B cell (primary cell): ENCODE measurements at regions not wholly inside any gene's neighbourhood (a gene's known extent, or its start where the extent isn't known, plus 50 kb on each side); places are given as distances from the start of the nearest gene placed in this dataset.

Source experiments
- ATAC-seq: fragments of 200-7000 bp; cut with Tn5 transposase; one replicate; pipeline ENCODE4 v1.10.0; 2021; ENCODE audit warnings: low read depth, mild to moderate bottlenecking, moderate number of reproducible peaks, moderate library complexity
- CTCF ChIA-PET: fragments of 350-600 bp; sonication (Branson Sonifier 250); formaldehyde crosslinking; loops from one replicate; lab custom pipeline; 2021; ENCODE audit warnings: antibody characterized with exemption, inconsistent platforms; lab: Charles Lee
- POLR2A ChIA-PET: fragments of 350-600 bp; sonication (Branson Sonifier 250); formaldehyde crosslinking; loops from one replicate; lab custom pipeline; 2021; ENCODE audit warnings: antibody characterized with exemption; lab: Charles Lee
- DNase-seq: peaks from one replicate; pipeline ENCODE4 v3.0.0; 2013
- H2AFZ ChIP-seq: 2 replicates; pipeline ENCODE4 v1.6.1; 2012; ENCODE audit warnings: mild to moderate bottlenecking, low read depth, low read length; ENCODE audit not compliant: insufficient read depth, poor library complexity, severe bottlenecking
- H3K27ac ChIP-seq, 2 donors: 1 replicate in 1 of 2; 2 replicates in 1 of 2; pipeline ENCODE4 v1.5.1; 2012 to 2013; ENCODE audit warnings: low read length in 2 of 2, mild to moderate bottlenecking in 2 of 2, moderate library complexity in 1 of 2
- H3K27me3 ChIP-seq, 4 experiments: fragments of 200-600 bp in 1 of 4; sonication (generic) in 1 of 4; replicated peaks in 1 of 4; 1 replicate in 2 of 4; 2 replicates in 2 of 4; pipeline versions ENCODE4 v1.6.1 to v1.7.0; 2013 to 2016; ENCODE audit warnings: low read length in 3 of 4, mild to moderate bottlenecking in 2 of 4, mixed read lengths in 1 of 4, moderate library complexity in 1 of 4; ENCODE audit not compliant: insufficient read depth in 4 of 4, control insufficient read depth in 3 of 4; ENCODE audit errors: control extremely low read depth in 1 of 4
- H3K36me3 ChIP-seq, 2 experiments: replicated peaks in 1 of 2; 1 replicate in 1 of 2; 2 replicates in 1 of 2; pipeline versions ENCODE4 v1.6.1 to v1.7.1; 2013; ENCODE audit warnings: low read length in 1 of 2; ENCODE audit not compliant: insufficient read depth in 2 of 2, control insufficient read depth in 1 of 2; ENCODE audit errors: control extremely low read depth in 1 of 2, extremely low read depth in 1 of 2
- H3K4me1 ChIP-seq, 2 donors: fragments of 200-600 bp in 1 of 2; sonication (generic) in 1 of 2; 1 replicate in 1 of 2; 2 replicates in 1 of 2; pipeline versions ENCODE4 v1.5.1 to v1.6.1; 2013 to 2017; ENCODE audit warnings: low read length in 2 of 2; ENCODE audit not compliant: control insufficient read depth in 2 of 2, insufficient read depth in 2 of 2
- H3K4me2 ChIP-seq: replicated peaks from 2 replicates; pipeline ENCODE3; 2012; ENCODE audit warnings: mild to moderate bottlenecking, low read depth, low read length; ENCODE audit not compliant: poor library complexity, severe bottlenecking
- H3K4me3 ChIP-seq, 5 experiments: fragments of 200-600 bp in 1 of 5; sonication (generic) in 1 of 5; 1 replicate in 3 of 5; 2 replicates in 2 of 5; pipeline versions ENCODE4 v1.5.1 to v1.7.0; 2011 to 2016; ENCODE audit warnings: low read length in 4 of 5, mild to moderate bottlenecking in 4 of 5, low read depth in 2 of 5, control low read depth in 1 of 5, moderate library complexity in 1 of 5; ENCODE audit not compliant: insufficient read depth in 1 of 5; ENCODE audit errors: control extremely low read depth in 1 of 5, extremely low read depth in 1 of 5
- H3K79me2 ChIP-seq: fragments of 200-600 bp; sonication (generic); one replicate; pipeline ENCODE4 v1.6.0; 2016; ENCODE audit warnings: low read length; ENCODE audit not compliant: control insufficient read depth, insufficient read depth
- H3K9ac ChIP-seq: fragments of 200-600 bp; sonication (generic); 2 replicates; pipeline ENCODE4 v1.6.1; 2017; ENCODE audit warnings: mild to moderate bottlenecking, low read length, moderate library complexity
- H3K9me3 ChIP-seq, 3 donors: one replicate each; pipeline versions ENCODE4 v1.6.1 to v1.7.1; 2013; ENCODE audit warnings: low read length in 2 of 3; ENCODE audit not compliant: control insufficient read depth in 2 of 3, insufficient read depth in 1 of 3; ENCODE audit errors: control extremely low read depth in 1 of 3
- H4K20me1 ChIP-seq: 2 replicates; pipeline ENCODE4 v1.6.0; 2012; ENCODE audit warnings: mild to moderate bottlenecking, low read length; ENCODE audit not compliant: insufficient read depth, control insufficient read depth, poor library complexity, severe bottlenecking
- H3K27ac Mint-ChIP-seq: one replicate; pipeline ENCODE4 v1.8.0; 2021; ENCODE audit warnings: mixed read lengths
- H3K27me3 Mint-ChIP-seq: one replicate; pipeline ENCODE4 v1.8.0; 2021; ENCODE audit warnings: mixed read lengths
- H3K4me1 Mint-ChIP-seq: one replicate; pipeline ENCODE4 v1.8.0; 2021; ENCODE audit warnings: mixed read lengths
- H3K4me3 Mint-ChIP-seq: one replicate; pipeline ENCODE4 v1.8.0; 2021; ENCODE audit warnings: mixed read lengths
- H3K9me3 Mint-ChIP-seq: one replicate; pipeline ENCODE4 v1.8.0; 2022; ENCODE audit warnings: mixed read lengths; ENCODE audit not compliant: insufficient read depth
- EZH2 ChIP-seq: IDR thresholded peaks from 2 replicates; pipeline ENCODE4 v1.6.1; 2012; ENCODE audit warnings: borderline replicate concordance, low read depth, mild to moderate bottlenecking, moderate library complexity, low read length; ENCODE audit not compliant: insufficient read depth, poor library complexity, severe bottlenecking
- WGBS: methylation state at CpG from one replicate; pipeline ENCODE4 v1.1.5; 2013; ENCODE audit warnings: missing lambda C conversion rate; ENCODE audit not compliant: insufficient coverage; 5-methylcytosine and 5-hydroxymethylcytosine counted together
- intact Hi-C: fragments of 100-400 bp; cut with micrococcal nuclease; formaldehyde crosslinking; loops from one replicate; pipeline ENCODE4 v1.10.0; 2022
- TF ChIP-seq, protein P1 (sequence below): fragments of 200-600 bp; IDR thresholded peaks from one replicate; pipeline ENCODE4 v1.8.0; 2022; ENCODE audit warnings: antibody characterized with exemption, mild to moderate bottlenecking

DNA sequence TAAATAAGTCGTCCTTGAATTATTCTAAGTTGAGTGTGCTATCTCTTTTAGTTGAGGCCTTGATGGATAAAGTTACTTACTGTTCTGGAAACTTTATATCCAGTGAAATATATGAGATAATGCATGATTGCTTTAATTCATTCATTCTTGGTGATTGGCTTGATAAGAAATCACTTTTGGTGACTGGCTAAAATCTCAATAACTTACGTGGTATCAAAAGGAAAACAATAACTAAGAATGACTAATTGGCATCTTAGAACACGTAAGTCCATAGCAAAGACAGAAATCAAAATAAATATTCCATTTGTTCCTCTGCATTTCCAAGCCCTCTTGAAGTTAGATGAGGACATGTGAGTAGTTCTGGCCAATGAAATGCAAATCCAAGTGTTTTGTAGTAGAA is 251.6 kb downstream of the NUP35 start:
- no peaks in the 10 kb centered on the region for H3K9me3 Mint-ChIP-seq
- Histone ChIP-seq H3K4me2 (no peak overlapping the region), H3K4me3 (no peak overlapping the region), H3K36me3 (no peaks in the 10 kb centered on the region), H3K4me1 (no peaks in the 10 kb centered on the region), H3K9ac (no peak overlapping the region), H2AFZ (no peak overlapping the region), H3K27ac (no peak overlapping the region), H4K20me1 (no peaks in the 10 kb centered on the region), H3K79me2 (no peaks in the 10 kb centered on the region), H3K27me3 (no peaks in the 10 kb centered on the region), H3K9me3 (no peaks in the 10 kb centered on the region)
- no peak for ATAC-seq
- intact Hi-C loops, result no loop called here
- H3K27ac Mint-ChIP-seq, result no peak overlapping the region
- H3K4me3 Mint-ChIP-seq, result no peak overlapping the region
- ChIA-PET POLR2A (no interaction called here), CTCF (no interaction called here)
- no peak for TF ChIP-seq EZH2
- H3K4me1 Mint-ChIP-seq, result no peaks in the 10 kb centered on the region
- no peak for DNase-seq
- no CpG with 5 or more reads among the region's 3 CpGs for WGBS
- no peaks in the 10 kb centered on the region for H3K27me3 Mint-ChIP-seq

DNA sequence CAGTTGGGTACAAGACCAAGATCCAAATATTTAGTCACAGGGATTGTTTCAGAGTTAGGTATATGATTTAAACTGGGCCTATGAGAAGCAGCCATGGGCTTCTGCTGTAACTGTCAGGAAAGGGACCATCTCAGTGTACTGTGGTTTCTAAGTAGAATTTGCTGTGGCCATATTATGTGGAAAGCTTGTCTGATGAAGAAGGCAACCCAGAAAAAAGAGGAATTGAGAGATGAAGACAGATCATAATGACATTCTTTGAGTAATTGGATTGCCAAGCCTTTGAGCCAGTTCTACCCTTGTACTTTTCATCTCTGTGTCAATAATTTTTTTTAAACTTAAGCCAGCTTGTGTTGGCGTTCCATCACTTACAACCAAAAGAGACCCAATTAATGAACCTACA is 259.6 kb downstream of the NUP35 start:
- Histone ChIP-seq H3K36me3 (no peaks in the 10 kb centered on the region), H2AFZ (no peak overlapping the region), H3K4me2 (no peak overlapping the region), H3K4me3 (no peak overlapping the region), H4K20me1 (no peaks in the 10 kb centered on the region), H3K9me3 (peaks cover 0 to 4% (median 0%) of the 10 kb centered on the region in 3 donors), H3K4me1 (no peaks in the 10 kb centered on the region), H3K27ac (no peak overlapping the region), H3K9ac (no peak overlapping the region), H3K27me3 (no peaks in the 10 kb centered on the region), H3K79me2 (no peaks in the 10 kb centered on the region)
- H3K27me3 Mint-ChIP-seq, result no peaks in the 10 kb centered on the region
- POLR2A ChIA-PET, result no interaction called here
- WGBS, result no CpG with 5 or more reads among the region's 1 CpG
- CTCF ChIA-PET, result no interaction called here
- intact Hi-C loops, result no loop called here
- TF ChIP-seq EZH2, result no peak
- TF ChIP-seq, protein P1, sequence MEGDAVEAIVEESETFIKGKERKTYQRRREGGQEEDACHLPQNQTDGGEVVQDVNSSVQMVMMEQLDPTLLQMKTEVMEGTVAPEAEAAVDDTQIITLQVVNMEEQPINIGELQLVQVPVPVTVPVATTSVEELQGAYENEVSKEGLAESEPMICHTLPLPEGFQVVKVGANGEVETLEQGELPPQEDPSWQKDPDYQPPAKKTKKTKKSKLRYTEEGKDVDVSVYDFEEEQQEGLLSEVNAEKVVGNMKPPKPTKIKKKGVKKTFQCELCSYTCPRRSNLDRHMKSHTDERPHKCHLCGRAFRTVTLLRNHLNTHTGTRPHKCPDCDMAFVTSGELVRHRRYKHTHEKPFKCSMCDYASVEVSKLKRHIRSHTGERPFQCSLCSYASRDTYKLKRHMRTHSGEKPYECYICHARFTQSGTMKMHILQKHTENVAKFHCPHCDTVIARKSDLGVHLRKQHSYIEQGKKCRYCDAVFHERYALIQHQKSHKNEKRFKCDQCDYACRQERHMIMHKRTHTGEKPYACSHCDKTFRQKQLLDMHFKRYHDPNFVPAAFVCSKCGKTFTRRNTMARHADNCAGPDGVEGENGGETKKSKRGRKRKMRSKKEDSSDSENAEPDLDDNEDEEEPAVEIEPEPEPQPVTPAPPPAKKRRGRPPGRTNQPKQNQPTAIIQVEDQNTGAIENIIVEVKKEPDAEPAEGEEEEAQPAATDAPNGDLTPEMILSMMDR, result no peak
- H3K4me3 Mint-ChIP-seq, result no peak overlapping the region
- H3K4me1 Mint-ChIP-seq, result no peaks in the 10 kb centered on the region
- peaks cover 18% of the 10 kb centered on the region for H3K9me3 Mint-ChIP-seq
- H3K27ac Mint-ChIP-seq, result no peak overlapping the region
- DNase-seq (no peak), ATAC-seq (no peak)
